ENCODE measurements at regions not wholly inside any gene's neighbourhood (a gene's known extent, or its start where the extent isn't known, plus 50 kb on each side); places are given as distances from the start of the nearest gene placed in this dataset.

GRCh38 chr14:39868949-39869348 lies 436.7 kb upstream of the FBXO33 start:
- intact Hi-C loops (cut with micrococcal nuclease; ENCODE audit: unreplicated experiment) (no loop called here), in situ Hi-C loops (cut with HindIII; ENCODE audit: low pct_unique_long_range_greater_than_20kb, low sequenced_read_pairs) (no loop called here)
- TF ChIP-seq REST (IDR thresholded peaks at IDR 0.05; ENCODE audit: insufficient read depth in 1 of 2, low read depth in 2 of 2, low read length in 1 of 2) (no peak), SIN3A (IDR thresholded peaks at IDR 0.05; ENCODE audit: borderline replicate concordance, insufficient read depth, low read depth, low read length) (no peak), TCF7L2 (IDR thresholded peaks at IDR 0.05; ENCODE audit: low read depth, low read length) (no peak), POLR2AphosphoS5 (IDR thresholded peaks at IDR 0.05; ENCODE audit: low read depth, low read length) (no peak), CTCF (IDR thresholded peaks at IDR 0.05) (no peak)
- H3K9me3 ChIP-seq (ENCODE audit: control insufficient read depth, insufficient read depth, low read depth, low read length), result no peaks in the 10 kb centered on the region
- H3K4me3 ChIP-seq (ENCODE audit: low read depth in 2 of 2, low read length in 2 of 2), result no peak overlapping the region
- H3K27me3 ChIP-seq (ENCODE audit: control insufficient read depth, insufficient read depth, low read length), result no peaks in the 10 kb centered on the region
- no peaks in the 10 kb centered on the region for H3K36me3 ChIP-seq (ENCODE audit: control insufficient read depth, insufficient read depth, low read length)
- no TSS peak for BruUV-seq (replicated peaks)
- POLR2A ChIA-PET, result no interaction called here
- CTCF ChIA-PET, result no interaction called here
- no peaks in the 10 kb centered on the region for H3K4me1 ChIP-seq (ENCODE audit: control insufficient read depth, insufficient read depth, low read length)
- H3K27ac ChIP-seq (ENCODE audit: low read length), result no peak overlapping the region
- DNase-seq (ENCODE audit: low read depth, low spot score) (no peak), ATAC-seq (no peak)

GRCh38 chr14:39868251-39868650 lies 436.0 kb upstream of the FBXO33 start:
- ChIA-PET CTCF (no interaction called here), POLR2A (no interaction called here)
- ATAC-seq (no peak), DNase-seq (ENCODE audit: low read depth, low spot score) (no peak)
- Histone ChIP-seq H3K36me3 (ENCODE audit: control insufficient read depth, insufficient read depth, low read length) (no peaks in the 10 kb centered on the region), H3K4me1 (ENCODE audit: control insufficient read depth, insufficient read depth, low read length) (no peaks in the 10 kb centered on the region), H3K27ac (ENCODE audit: low read length) (no peak overlapping the region), H3K27me3 (ENCODE audit: control insufficient read depth, insufficient read depth, low read length) (no peaks in the 10 kb centered on the region), H3K9me3 (ENCODE audit: control insufficient read depth, insufficient read depth, low read depth, low read length) (no peaks in the 10 kb centered on the region), H3K4me3 (ENCODE audit: low read depth in 2 of 2, low read length in 2 of 2) (no peak overlapping the region)
- BruUV-seq (replicated peaks), result no TSS peak
- intact Hi-C loops (cut with micrococcal nuclease; ENCODE audit: unreplicated experiment) (no loop called here), in situ Hi-C loops (cut with HindIII; ENCODE audit: low pct_unique_long_range_greater_than_20kb, low sequenced_read_pairs) (no loop called here)
- TF ChIP-seq CTCF (IDR thresholded peaks at IDR 0.05), result no peak
- no peak for TF ChIP-seq TCF7L2 (IDR thresholded peaks at IDR 0.05; ENCODE audit: low read depth, low read length)
- TF ChIP-seq REST (IDR thresholded peaks at IDR 0.05; ENCODE audit: insufficient read depth in 1 of 2, low read depth in 2 of 2, low read length in 1 of 2), result no peak
- no peak for TF ChIP-seq POLR2AphosphoS5 (IDR thresholded peaks at IDR 0.05; ENCODE audit: low read depth, low read length)
- TF ChIP-seq SIN3A (IDR thresholded peaks at IDR 0.05; ENCODE audit: borderline replicate concordance, insufficient read depth, low read depth, low read length), result no peak

Data from Panc1 (cell line).